ENCODE measurements at regions not wholly inside any gene's neighbourhood (a gene's known extent, or its start where the extent isn't known, plus 50 kb on each side); places are given as distances from the start of the nearest gene placed in this dataset.

DNA sequence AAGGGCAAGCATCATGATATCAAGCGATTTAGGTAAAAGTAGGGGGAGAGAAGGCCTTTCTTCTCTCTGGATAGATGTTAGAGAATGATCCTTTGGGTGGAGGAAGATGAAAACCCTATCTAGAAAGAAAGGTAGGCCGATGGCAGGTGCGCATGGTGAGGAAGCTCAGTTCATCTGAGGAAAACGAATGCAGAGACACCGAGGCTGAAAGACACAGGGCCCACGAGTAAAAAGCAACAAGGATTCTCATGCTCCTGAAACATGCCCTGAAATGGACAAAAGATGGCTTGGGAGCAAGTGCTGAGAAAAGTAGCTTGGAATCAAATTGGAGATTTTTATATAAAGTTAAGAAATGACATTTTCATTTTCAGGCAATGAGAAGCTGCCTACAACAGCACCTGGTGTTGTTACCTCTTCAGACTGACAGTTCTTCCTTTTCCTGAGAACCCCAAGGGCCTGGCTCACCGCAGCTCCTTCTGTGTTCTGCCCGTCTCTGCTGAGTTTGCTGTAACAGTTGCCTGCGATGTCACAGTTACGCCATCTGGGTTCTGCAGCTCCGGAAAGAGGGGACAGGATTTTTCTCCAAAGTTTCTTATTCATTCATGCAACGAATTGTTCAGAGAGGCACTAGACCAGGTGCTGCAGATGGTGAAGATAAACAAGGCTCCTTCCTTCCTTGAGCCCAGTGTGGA lies 402.0 kb upstream of the KLF6 start:
- FAIRE-seq (no peak), DNase-seq (ENCODE audit: low read depth) (no peak)
- Histone ChIP-seq H4K20me1 (ENCODE audit: insufficient read depth, low read length) (no peaks in the 10 kb centered on the region), H3K9me3 (ENCODE audit: insufficient read depth, low read depth, low read length) (no peaks in the 10 kb centered on the region), H3K4me1 (ENCODE audit: insufficient read depth, low read length) (no peaks in the 10 kb centered on the region), H3K27me3 (ENCODE audit: insufficient read depth, low read length) (no peaks in the 10 kb centered on the region), H3K27ac (ENCODE audit: low read depth, low read length) (no peak overlapping the region), H3K79me2 (ENCODE audit: insufficient read depth, low read length) (no peaks in the 10 kb centered on the region), H3K9ac (ENCODE audit: low read length) (no peak overlapping the region), H2AFZ (ENCODE audit: low read depth, low read length) (no peak overlapping the region), H3K4me3 (ENCODE audit: insufficient read depth, low read depth, low read length) (no peak overlapping the region), H3K4me2 (ENCODE audit: low read length) (no peak overlapping the region), H3K36me3 (ENCODE audit: insufficient read depth, low read length) (no peaks in the 10 kb centered on the region)
- Mint-ChIP-seq H3K4me3 (ENCODE audit: unreplicated experiment) (no peak overlapping the region), H3K27ac (ENCODE audit: unreplicated experiment) (no peak overlapping the region), H3K27me3 (ENCODE audit: low read depth, unreplicated experiment) (peaks cover 3% of the 10 kb centered on the region), H3K9me3 (ENCODE audit: unreplicated experiment) (peaks cover 7% of the 10 kb centered on the region), H3K36me3 (ENCODE audit: low read depth, unreplicated experiment) (peaks cover 2% of the 10 kb centered on the region), H3K4me1 (ENCODE audit: low read depth, unreplicated experiment) (no peaks in the 10 kb centered on the region)
- no peak for TF ChIP-seq EZH2 (IDR thresholded peaks at IDR 0.05; ENCODE audit: insufficient read depth, low read length)
- TF ChIP-seq, protein P1, sequence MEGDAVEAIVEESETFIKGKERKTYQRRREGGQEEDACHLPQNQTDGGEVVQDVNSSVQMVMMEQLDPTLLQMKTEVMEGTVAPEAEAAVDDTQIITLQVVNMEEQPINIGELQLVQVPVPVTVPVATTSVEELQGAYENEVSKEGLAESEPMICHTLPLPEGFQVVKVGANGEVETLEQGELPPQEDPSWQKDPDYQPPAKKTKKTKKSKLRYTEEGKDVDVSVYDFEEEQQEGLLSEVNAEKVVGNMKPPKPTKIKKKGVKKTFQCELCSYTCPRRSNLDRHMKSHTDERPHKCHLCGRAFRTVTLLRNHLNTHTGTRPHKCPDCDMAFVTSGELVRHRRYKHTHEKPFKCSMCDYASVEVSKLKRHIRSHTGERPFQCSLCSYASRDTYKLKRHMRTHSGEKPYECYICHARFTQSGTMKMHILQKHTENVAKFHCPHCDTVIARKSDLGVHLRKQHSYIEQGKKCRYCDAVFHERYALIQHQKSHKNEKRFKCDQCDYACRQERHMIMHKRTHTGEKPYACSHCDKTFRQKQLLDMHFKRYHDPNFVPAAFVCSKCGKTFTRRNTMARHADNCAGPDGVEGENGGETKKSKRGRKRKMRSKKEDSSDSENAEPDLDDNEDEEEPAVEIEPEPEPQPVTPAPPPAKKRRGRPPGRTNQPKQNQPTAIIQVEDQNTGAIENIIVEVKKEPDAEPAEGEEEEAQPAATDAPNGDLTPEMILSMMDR (IDR thresholded peaks at IDR 0.05; ENCODE audit: insufficient read depth, low read depth, low read length): no peak

DNA sequence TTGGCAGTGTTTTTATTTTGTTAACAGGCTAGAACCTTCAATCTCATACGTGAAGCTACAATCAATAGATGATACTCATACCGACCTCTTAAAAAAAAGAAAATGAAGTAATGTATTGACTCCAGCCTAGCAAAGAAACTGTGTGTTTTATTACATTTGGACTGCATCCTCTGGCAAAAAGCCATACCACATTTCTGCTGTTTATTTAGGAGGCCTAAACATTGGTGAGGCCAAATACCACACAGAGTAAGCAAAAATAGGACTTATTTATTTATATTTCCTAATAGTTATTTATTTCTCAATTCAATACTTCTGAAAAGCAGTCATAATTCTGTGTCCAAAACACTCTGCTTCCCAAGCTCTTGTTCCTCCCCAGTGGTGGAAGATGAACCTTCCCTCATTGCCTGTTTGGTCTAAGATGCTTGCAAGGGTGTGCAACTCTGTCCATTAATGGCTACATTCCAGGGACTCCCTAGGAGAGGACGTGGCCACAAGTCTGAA lies 398.8 kb upstream of the KLF6 start:
- Histone ChIP-seq H3K27ac (ENCODE audit: low read depth, low read length) (no peak overlapping the region), H3K36me3 (ENCODE audit: insufficient read depth, low read length) (no peaks in the 10 kb centered on the region), H3K4me3 (ENCODE audit: insufficient read depth, low read depth, low read length) (no peak overlapping the region), H4K20me1 (ENCODE audit: insufficient read depth, low read length) (no peaks in the 10 kb centered on the region), H3K9ac (ENCODE audit: low read length) (no peak overlapping the region), H3K4me2 (ENCODE audit: low read length) (no peak overlapping the region), H3K9me3 (ENCODE audit: insufficient read depth, low read depth, low read length) (no peaks in the 10 kb centered on the region), H3K4me1 (ENCODE audit: insufficient read depth, low read length) (no peaks in the 10 kb centered on the region), H3K79me2 (ENCODE audit: insufficient read depth, low read length) (no peaks in the 10 kb centered on the region), H2AFZ (ENCODE audit: low read depth, low read length) (no peak overlapping the region), H3K27me3 (ENCODE audit: insufficient read depth, low read length) (no peaks in the 10 kb centered on the region)
- no peaks in the 10 kb centered on the region for H3K36me3 Mint-ChIP-seq (ENCODE audit: low read depth, unreplicated experiment)
- peaks cover 7% of the 10 kb centered on the region for H3K9me3 Mint-ChIP-seq (ENCODE audit: unreplicated experiment)
- TF ChIP-seq EZH2 (IDR thresholded peaks at IDR 0.05; ENCODE audit: insufficient read depth, low read length): no peak
- TF ChIP-seq, protein P1 (IDR thresholded peaks at IDR 0.05; ENCODE audit: insufficient read depth, low read depth, low read length): no peak
- no peak for FAIRE-seq
- no peak overlapping the region for H3K4me3 Mint-ChIP-seq (ENCODE audit: unreplicated experiment)
- no peak overlapping the region for H3K27ac Mint-ChIP-seq (ENCODE audit: unreplicated experiment)
- DNase-seq (ENCODE audit: low read depth): peak; percentile 19
- H3K27me3 Mint-ChIP-seq (ENCODE audit: low read depth, unreplicated experiment): peaks cover 3% of the 10 kb centered on the region
- H3K4me1 Mint-ChIP-seq (ENCODE audit: low read depth, unreplicated experiment): no peaks in the 10 kb centered on the region

DNA sequence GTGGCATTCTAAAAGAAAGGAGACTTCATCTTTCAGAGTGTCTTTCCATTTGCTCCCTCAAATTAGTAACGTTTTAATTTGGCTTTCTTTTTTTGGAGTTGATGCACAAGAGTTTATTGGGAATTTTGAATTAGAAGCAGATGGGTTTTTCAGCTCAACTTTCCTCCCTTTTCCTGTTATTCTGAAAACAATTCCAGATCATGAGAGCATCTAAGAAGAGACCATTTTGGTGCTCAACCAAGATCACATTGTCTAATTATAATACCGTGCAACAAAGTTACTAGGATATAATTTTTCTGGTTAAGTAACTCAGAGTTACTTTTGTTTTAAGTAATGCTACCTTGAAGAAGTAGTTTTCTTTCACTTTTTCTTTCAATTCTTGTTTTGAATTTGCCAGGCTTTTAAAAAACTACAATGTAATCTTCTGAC lies 396.6 kb upstream of the KLF6 start:
- FAIRE-seq: peak; percentile 41

More for the DNA sequence above, 396.6 kb upstream of the KLF6 start:
- H3K27ac Mint-ChIP-seq (ENCODE audit: unreplicated experiment): no peak overlapping the region
- Histone ChIP-seq H3K79me2 (ENCODE audit: insufficient read depth, low read length) (no peaks in the 10 kb centered on the region), H4K20me1 (ENCODE audit: insufficient read depth, low read length) (no peaks in the 10 kb centered on the region), H3K36me3 (ENCODE audit: insufficient read depth, low read length) (no peaks in the 10 kb centered on the region), H3K4me3 (ENCODE audit: insufficient read depth, low read depth, low read length) (no peak overlapping the region), H3K4me2 (ENCODE audit: low read length) (no peak overlapping the region), H2AFZ (ENCODE audit: low read depth, low read length) (peak overlapping the region; percentile 8), H3K4me1 (ENCODE audit: insufficient read depth, low read length) (no peaks in the 10 kb centered on the region), H3K9me3 (ENCODE audit: insufficient read depth, low read depth, low read length) (no peaks in the 10 kb centered on the region), H3K27ac (ENCODE audit: low read depth, low read length) (no peak overlapping the region), H3K9ac (ENCODE audit: low read length) (no peak overlapping the region), H3K27me3 (ENCODE audit: insufficient read depth, low read length) (no peaks in the 10 kb centered on the region)
- no peak for TF ChIP-seq EZH2 (IDR thresholded peaks at IDR 0.05; ENCODE audit: insufficient read depth, low read length)
- TF ChIP-seq, protein P1 (IDR thresholded peaks at IDR 0.05; ENCODE audit: insufficient read depth, low read depth, low read length): no peak
- H3K27me3 Mint-ChIP-seq (ENCODE audit: low read depth, unreplicated experiment): no peaks in the 10 kb centered on the region
- DNase-seq (ENCODE audit: low read depth): no peak
- H3K4me1 Mint-ChIP-seq (ENCODE audit: low read depth, unreplicated experiment): no peaks in the 10 kb centered on the region
- H3K36me3 Mint-ChIP-seq (ENCODE audit: low read depth, unreplicated experiment): no peaks in the 10 kb centered on the region
- no peak overlapping the region for H3K4me3 Mint-ChIP-seq (ENCODE audit: unreplicated experiment)
- peaks cover 7% of the 10 kb centered on the region for H3K9me3 Mint-ChIP-seq (ENCODE audit: unreplicated experiment)
